Brain microvascular endothelial cell (primary cell): ENCODE measurements at regions not wholly inside any gene's neighbourhood (a gene's known extent, or its start where the extent isn't known, plus 50 kb on each side); places are given as distances from the start of the nearest gene placed in this dataset.

Experiments used
- DNase-seq: peaks from one replicate; pipeline ENCODE4 v3.0.0-alpha.2; 2020
- H3K27ac ChIP-seq: fragments of 250-450 bp; sonication (Bioruptor Pico); 2 replicates; pipeline ENCODE4 v1.5.1; 2020; ENCODE audit warnings: mild to moderate bottlenecking, moderate library complexity
- H3K27me3 ChIP-seq: fragments of 250-450 bp; sonication (Bioruptor Pico); replicated peaks from 2 replicates; pipeline ENCODE4 v1.5.1; 2020; ENCODE audit warnings: mild to moderate bottlenecking
- H3K36me3 ChIP-seq: fragments of 250-450 bp; sonication (Bioruptor Pico); replicated peaks from 2 replicates; pipeline ENCODE4 v1.5.1; 2020; ENCODE audit warnings: mild to moderate bottlenecking
- H3K4me3 ChIP-seq: 2 replicates; pipeline ENCODE4 v1.5.1; 2011; ENCODE audit warnings: low read depth, mild to moderate bottlenecking, control low read depth, low read length, moderate library complexity
- CTCF ChIP-seq: IDR thresholded peaks from 2 replicates; pipeline ENCODE4 v1.5.1; 2011; ENCODE audit warnings: low read depth, mild to moderate bottlenecking, moderate library complexity, low read length, control low read depth, inconsistent platforms; ENCODE audit errors: missing control alignments
- in situ Hi-C: cut with HindIII; loops from 2 replicates; pipeline ENCODE4 v1.10.0; 2017; ENCODE audit warnings: low sequenced_read_pairs, low pct_ligation_motif_present

- in situ Hi-C loops, result no loop called here
- H3K27me3 ChIP-seq, result no peaks in the 10 kb centered on the region
- no peaks in the 10 kb centered on the region for H3K36me3 ChIP-seq
- DNase-seq, result no peak
- H3K4me3 ChIP-seq, result no peak overlapping the region
- no peak for TF ChIP-seq CTCF
- no peak overlapping the region for H3K27ac ChIP-seq
Measured at GRCh38 chrX:143094417-143095023, 68.8 kb downstream of the SPANXN4 start.
